MM.1S (cell line): ENCODE measurements at regions not wholly inside any gene's neighbourhood (a gene's known extent, or its start where the extent isn't known, plus 50 kb on each side); places are given as distances from the start of the nearest gene placed in this dataset.
A peak's percentile ranks its signal among the peaks of the same experiment; 100 is the strongest.

Experiments
- DNase-seq: peaks from one replicate; pipeline ENCODE4 v3.0.0-alpha.2; 2015
- H2AFZ ChIP-seq: fragments of 300-600 bp; sonication (generic); 2 replicates; pipeline ENCODE4 v1.6.0; 2016; ENCODE audit warnings: antibody characterized with exemption, low read length
- H3F3A ChIP-seq: fragments of 300-600 bp; sonication (generic); 2 replicates; pipeline ENCODE4 v1.6.1; 2016; ENCODE audit warnings: mild to moderate bottlenecking, antibody characterized with exemption, low read length, moderate library complexity, mixed read lengths; ENCODE audit not compliant: insufficient read depth
- H3K27ac ChIP-seq: fragments of 300-600 bp; sonication (generic); 2 replicates; pipeline ENCODE4 v1.5.1; 2016; ENCODE audit warnings: mild to moderate bottlenecking, low read length
- H3K27me3 ChIP-seq: fragments of 300-600 bp; sonication (generic); replicated peaks from 2 replicates; pipeline ENCODE4 v1.6.0; 2016; ENCODE audit warnings: low read length; ENCODE audit not compliant: insufficient read depth
- H3K36me3 ChIP-seq: fragments of 300-600 bp; sonication (generic); replicated peaks from 2 replicates; pipeline ENCODE4 v1.6.1; 2016; ENCODE audit warnings: mild to moderate bottlenecking, low read length, mixed read lengths; ENCODE audit not compliant: insufficient read depth
- H3K4me1 ChIP-seq: fragments of 300-600 bp; sonication (generic); 2 replicates; pipeline ENCODE4 v1.6.1; 2016; ENCODE audit warnings: low read length, mixed read lengths
- H3K4me2 ChIP-seq: fragments of 300-600 bp; sonication (generic); 2 replicates; pipeline ENCODE4 v1.6.0; 2016; ENCODE audit warnings: low read depth, low read length
- H3K4me3 ChIP-seq: fragments of 300-600 bp; sonication (generic); 2 replicates; pipeline ENCODE4 v1.5.1; 2016; ENCODE audit warnings: low read length, mixed read lengths
- H3K79me2 ChIP-seq: fragments of 300-600 bp; sonication (generic); 2 replicates; pipeline ENCODE4 v1.6.1; 2016; ENCODE audit warnings: mixed run types, low read length, mixed read lengths
- H3K9ac ChIP-seq: fragments of 300-600 bp; sonication (generic); 2 replicates; pipeline ENCODE4 v1.6.1; 2016; ENCODE audit warnings: low read length, mixed read lengths
- H3K9me2 ChIP-seq: fragments of 300-600 bp; sonication (generic); replicated peaks from 2 replicates; pipeline ENCODE4 v1.6.1; 2016; ENCODE audit warnings: mild to moderate bottlenecking, low read length, mixed read lengths; ENCODE audit not compliant: insufficient read depth
- H3K9me3 ChIP-seq: fragments of 300-600 bp; sonication (generic); replicated peaks from 2 replicates; pipeline ENCODE4 v1.6.1; 2016; ENCODE audit warnings: mild to moderate bottlenecking, low read length, mixed read lengths; ENCODE audit not compliant: insufficient read depth
- H4K20me1 ChIP-seq: fragments of 300-600 bp; sonication (generic); 2 replicates; pipeline ENCODE4 v1.6.1; 2016; ENCODE audit warnings: mild to moderate bottlenecking, low read length, moderate library complexity, mixed read lengths; ENCODE audit not compliant: insufficient read depth
- CTCF ChIP-seq: fragments of 300-600 bp; sonication (generic); IDR thresholded peaks from 2 replicates; pipeline ENCODE4 v1.5.1; 2016; ENCODE audit warnings: antibody characterized with exemption, low read length, mixed read lengths
- EZH2 ChIP-seq: fragments of 300-600 bp; sonication (generic); optimal IDR thresholded peaks from 2 replicates; pipeline ENCODE3; 2017; ENCODE audit warnings: low read depth, mild to moderate bottlenecking, antibody characterized with exemption, low read length, mixed read lengths
- EZH2phosphoT487 ChIP-seq: fragments of 300-600 bp; sonication (generic); IDR thresholded peaks from 2 replicates; pipeline ENCODE4 v1.6.1; 2018; ENCODE audit warnings: antibody characterized with exemption, low read length

- TF ChIP-seq EZH2phosphoT487 (no peak), CTCF (no peak), EZH2 (no peak)
- H3K9me3 ChIP-seq: no peaks in the 10 kb centered on the region
- no peak overlapping the region for H3K27ac ChIP-seq
- no peak overlapping the region for H3K9ac ChIP-seq
- H3K27me3 ChIP-seq: no peaks in the 10 kb centered on the region
- H2AFZ ChIP-seq: no peak overlapping the region
- no peaks in the 10 kb centered on the region for H3K36me3 ChIP-seq
- H3F3A ChIP-seq: no peaks in the 10 kb centered on the region
- no peaks in the 10 kb centered on the region for H3K79me2 ChIP-seq
- peaks cover 5% of the 10 kb centered on the region; the same call in 1 of the 2 replicates for H3K4me1 ChIP-seq
- H4K20me1 ChIP-seq: no peaks in the 10 kb centered on the region
- no peak overlapping the region for H3K4me3 ChIP-seq
- H3K9me2 ChIP-seq: no peaks in the 10 kb centered on the region
- no peak overlapping the region for H3K4me2 ChIP-seq
- DNase-seq: no peak
These were observed 157.5 kb upstream of the MAP1B start for GRCh38 chr5:71949772-71950171.

- H3K9me2 ChIP-seq: no peaks in the 10 kb centered on the region
- H4K20me1 ChIP-seq: no peaks in the 10 kb centered on the region
- no peaks in the 10 kb centered on the region for H3K79me2 ChIP-seq
- H3K9me3 ChIP-seq: no peaks in the 10 kb centered on the region
- H3K9ac ChIP-seq: no peak overlapping the region
- DNase-seq: no peak
- H3K4me2 ChIP-seq: no peak overlapping the region
- no peak overlapping the region for H2AFZ ChIP-seq
- TF ChIP-seq CTCF (no peak), EZH2phosphoT487 (no peak), EZH2 (no peak)
- H3F3A ChIP-seq: no peaks in the 10 kb centered on the region
- no peaks in the 10 kb centered on the region for H3K27me3 ChIP-seq
- H3K4me3 ChIP-seq: no peak overlapping the region
- H3K27ac ChIP-seq: no peak overlapping the region
- no peaks in the 10 kb centered on the region for H3K36me3 ChIP-seq
- peaks cover 5% of the 10 kb centered on the region; the same call in 1 of the 2 replicates for H3K4me1 ChIP-seq
These were observed 153.4 kb upstream of the MAP1B start for GRCh38 chr5:71953866-71954265.

GRCh38 chr5:71954329-71954728 is 152.9 kb upstream of the MAP1B start:
- Histone ChIP-seq H3K9me3 (no peaks in the 10 kb centered on the region), H3K79me2 (no peaks in the 10 kb centered on the region), H3K27ac (no peak overlapping the region), H3K4me2 (no peak overlapping the region), H3K27me3 (no peaks in the 10 kb centered on the region), H3F3A (no peaks in the 10 kb centered on the region), H3K9ac (no peak overlapping the region), H2AFZ (no peak overlapping the region), H3K4me1 (peaks cover 5% of the 10 kb centered on the region; the same call in 1 of the 2 replicates), H3K4me3 (no peak overlapping the region), H3K36me3 (no peaks in the 10 kb centered on the region), H4K20me1 (no peaks in the 10 kb centered on the region), H3K9me2 (no peaks in the 10 kb centered on the region)
- TF ChIP-seq CTCF: no peak
- no peak for TF ChIP-seq EZH2phosphoT487
- TF ChIP-seq EZH2: no peak
- peak; percentile 11 for DNase-seq
